ENCODE measurements at regions not wholly inside any gene's neighbourhood (a gene's known extent, or its start where the extent isn't known, plus 50 kb on each side); places are given as distances from the start of the nearest gene placed in this dataset.

GRCh38 chr5:106677057-106677456 lies 993.7 kb downstream of the EFNA5 start:
- Histone ChIP-seq H3K9me3 (no peaks in the 10 kb centered on the region), H3K4me1 (no peaks in the 10 kb centered on the region), H3K4me3 (no peak overlapping the region), H3K27me3 (no peaks in the 10 kb centered on the region), H3K27ac (no peak overlapping the region), H3K36me3 (no peaks in the 10 kb centered on the region)
- WGBS, 2 donors = 100% methylated on average over 1 of the region's 1 CpG
- no peak for TF ChIP-seq POLR2A (IDR thresholded peaks at IDR 0.05)
- no peak for TF ChIP-seq EP300 (IDR thresholded peaks at IDR 0.05)
- TF ChIP-seq POLR2AphosphoS5 (IDR thresholded peaks at IDR 0.05) = no peak
- no peak for TF ChIP-seq CTCF (IDR thresholded peaks at IDR 0.05)
- DNase-seq (no peak), ATAC-seq (ENCODE audit: low FRiP score in 2 of 2) (no peak)

- no peaks in the 10 kb centered on the region for H3K4me1 ChIP-seq
- 14 to 35% methylated on average over 1 of the region's 1 CpG for WGBS, 2 donors
- DNase-seq (no peak), ATAC-seq (ENCODE audit: low FRiP score in 2 of 2) (no peak)
- H3K27me3 ChIP-seq = no peaks in the 10 kb centered on the region
- H3K36me3 ChIP-seq = no peaks in the 10 kb centered on the region
- H3K27ac ChIP-seq = no peak overlapping the region
- H3K9me3 ChIP-seq = no peaks in the 10 kb centered on the region
- TF ChIP-seq POLR2A (IDR thresholded peaks at IDR 0.05) = no peak
- TF ChIP-seq POLR2AphosphoS5 (IDR thresholded peaks at IDR 0.05) = no peak
- TF ChIP-seq CTCF (IDR thresholded peaks at IDR 0.05) = no peak
- no peak for TF ChIP-seq EP300 (IDR thresholded peaks at IDR 0.05)
- no peak overlapping the region for H3K4me3 ChIP-seq
Measured at GRCh38 chr5:106675687-106676086, 995.0 kb downstream of the EFNA5 start.

GRCh38 chr5:106673941-106674340 lies 996.8 kb downstream of the EFNA5 start:
- 86 to 97% methylated on average over 1 of the region's 1 CpG for WGBS, 2 donors
- no peak for DNase-seq

GRCh38 chr5:106661866-106662265 lies 1008.9 kb downstream of the EFNA5 start:
- Histone ChIP-seq H3K4me1 (no peaks in the 10 kb centered on the region), H3K36me3 (no peaks in the 10 kb centered on the region), H3K27me3 (no peaks in the 10 kb centered on the region), H3K27ac (no peak overlapping the region), H3K4me3 (no peak overlapping the region), H3K9me3 (no peaks in the 10 kb centered on the region)
- WGBS, 2 donors = 35 to 74% methylated on average over 2 of the region's 2 CpGs
- no peak for DNase-seq
- TF ChIP-seq POLR2A (IDR thresholded peaks at IDR 0.05) = no peak
- no peak for TF ChIP-seq EP300 (IDR thresholded peaks at IDR 0.05)
- no peak for TF ChIP-seq POLR2AphosphoS5 (IDR thresholded peaks at IDR 0.05)
- no peak for TF ChIP-seq CTCF (IDR thresholded peaks at IDR 0.05)
- ATAC-seq (ENCODE audit: low FRiP score in 2 of 2) = no peak

More at GRCh38 chr5:106673941-106674340, 996.8 kb downstream of the EFNA5 start:
- no peak for ATAC-seq (ENCODE audit: low FRiP score in 2 of 2)
- Histone ChIP-seq H3K27ac (no peak overlapping the region), H3K36me3 (no peaks in the 10 kb centered on the region), H3K9me3 (no peaks in the 10 kb centered on the region), H3K4me1 (no peaks in the 10 kb centered on the region), H3K4me3 (no peak overlapping the region), H3K27me3 (no peaks in the 10 kb centered on the region)
- TF ChIP-seq POLR2A (IDR thresholded peaks at IDR 0.05) (no peak), CTCF (IDR thresholded peaks at IDR 0.05) (no peak), POLR2AphosphoS5 (IDR thresholded peaks at IDR 0.05) (no peak), EP300 (IDR thresholded peaks at IDR 0.05) (no peak)

GRCh38 chr5:106660681-106661080 lies 1010.1 kb downstream of the EFNA5 start:
- ATAC-seq (ENCODE audit: low FRiP score in 2 of 2) (no peak), DNase-seq (no peak)
- no peaks in the 10 kb centered on the region for H3K27me3 ChIP-seq
- no peaks in the 10 kb centered on the region for H3K9me3 ChIP-seq
- H3K27ac ChIP-seq = no peak overlapping the region
- H3K4me1 ChIP-seq = no peaks in the 10 kb centered on the region
- TF ChIP-seq POLR2A (IDR thresholded peaks at IDR 0.05) (no peak), CTCF (IDR thresholded peaks at IDR 0.05) (no peak), EP300 (IDR thresholded peaks at IDR 0.05) (no peak), POLR2AphosphoS5 (IDR thresholded peaks at IDR 0.05) (no peak)
- no peak overlapping the region for H3K4me3 ChIP-seq
- H3K36me3 ChIP-seq = no peaks in the 10 kb centered on the region
